Peyer's patch (tissue), 4 donors: ENCODE measurements at regions not wholly inside any gene's neighbourhood (a gene's known extent, or its start where the extent isn't known, plus 50 kb on each side); places are given as distances from the start of the nearest gene placed in this dataset.

Source experiments
- POLR2A ChIP-seq, 2 donors: fragments of 450-650 bp; IDR thresholded peaks; one replicate each; pipeline ENCODE4 v1.5.1; 2017; ENCODE audit warnings: antibody characterized with exemption in 2 of 2, mild to moderate bottlenecking in 2 of 2, moderate library complexity in 2 of 2
- TF ChIP-seq, protein P1 (sequence below), 6 experiments: fragments of 450-650 bp in 4 of 6; fragments of 200-600 bp in 2 of 6; sonication (generic) in 1 of 6; IDR thresholded peaks; one replicate each; pipeline ENCODE4 v1.5.1; 2017 to 2019; ENCODE audit warnings: antibody characterized with exemption in 6 of 6, mild to moderate bottlenecking in 3 of 6, moderate library complexity in 1 of 6

DNA sequence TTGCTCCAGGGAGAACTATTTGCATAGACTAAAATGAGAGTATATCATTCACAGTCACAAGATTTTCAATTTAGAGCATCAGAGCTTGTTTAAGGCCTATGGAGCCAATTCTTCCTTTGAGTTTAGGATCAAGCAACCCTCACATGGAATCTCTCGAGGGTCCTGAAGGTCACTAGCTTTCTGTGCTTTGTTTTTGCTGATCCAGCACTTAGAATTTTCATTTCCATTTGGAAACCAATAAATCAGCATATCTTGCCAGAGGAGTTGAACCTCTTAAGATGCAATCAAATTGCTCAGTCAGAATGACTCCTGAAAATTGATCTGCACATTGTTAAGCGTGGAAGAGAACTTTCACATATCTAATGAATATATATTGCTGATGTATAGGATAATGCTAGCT lies 1039.6 kb downstream of the PDHA2 start:
- TF ChIP-seq, protein P1, sequence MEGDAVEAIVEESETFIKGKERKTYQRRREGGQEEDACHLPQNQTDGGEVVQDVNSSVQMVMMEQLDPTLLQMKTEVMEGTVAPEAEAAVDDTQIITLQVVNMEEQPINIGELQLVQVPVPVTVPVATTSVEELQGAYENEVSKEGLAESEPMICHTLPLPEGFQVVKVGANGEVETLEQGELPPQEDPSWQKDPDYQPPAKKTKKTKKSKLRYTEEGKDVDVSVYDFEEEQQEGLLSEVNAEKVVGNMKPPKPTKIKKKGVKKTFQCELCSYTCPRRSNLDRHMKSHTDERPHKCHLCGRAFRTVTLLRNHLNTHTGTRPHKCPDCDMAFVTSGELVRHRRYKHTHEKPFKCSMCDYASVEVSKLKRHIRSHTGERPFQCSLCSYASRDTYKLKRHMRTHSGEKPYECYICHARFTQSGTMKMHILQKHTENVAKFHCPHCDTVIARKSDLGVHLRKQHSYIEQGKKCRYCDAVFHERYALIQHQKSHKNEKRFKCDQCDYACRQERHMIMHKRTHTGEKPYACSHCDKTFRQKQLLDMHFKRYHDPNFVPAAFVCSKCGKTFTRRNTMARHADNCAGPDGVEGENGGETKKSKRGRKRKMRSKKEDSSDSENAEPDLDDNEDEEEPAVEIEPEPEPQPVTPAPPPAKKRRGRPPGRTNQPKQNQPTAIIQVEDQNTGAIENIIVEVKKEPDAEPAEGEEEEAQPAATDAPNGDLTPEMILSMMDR (IDR thresholded peaks at IDR 0.05): no peak
- TF ChIP-seq POLR2A (IDR thresholded peaks at IDR 0.05): no peak
